GM12891 (cell line): ENCODE measurements at regions not wholly inside any gene's neighbourhood (a gene's known extent, or its start where the extent isn't known, plus 50 kb on each side); places are given as distances from the start of the nearest gene placed in this dataset.
"Not testable (repeated sequence)": the region's sequence is repeated elsewhere in the genome, so short reads cannot be mapped to it uniquely, and the experiment has no call there.

Experiments used
- DNase-seq: peaks from one replicate; pipeline ENCODE4 v3.0.0; 2011; ENCODE audit warnings: low spot score; ENCODE audit not compliant: insufficient read length
- FAIRE-seq: peaks from 2 replicates; lab custom pipeline; 2011; peaks lifted over from hg19 to GRCh38; lab: Jason Lieb, UNC
- PAX5 ChIP-seq: IDR thresholded peaks from 2 replicates; pipeline ENCODE4 v1.6.1; 2011; ENCODE audit warnings: low read length, moderate library complexity, mild to moderate bottlenecking; ENCODE audit not compliant: insufficient read depth, severe bottlenecking
- POLR2A ChIP-seq: IDR thresholded peaks from 2 replicates; pipeline ENCODE4 v1.6.1; 2011; ENCODE audit warnings: low read depth, low read length, control low read depth
- POLR2AphosphoS5 ChIP-seq: IDR thresholded peaks from 2 replicates; pipeline ENCODE4 v1.6.1; 2011; ENCODE audit warnings: low read depth, low read length, control low read depth
- POU2F2 ChIP-seq: IDR thresholded peaks from 2 replicates; pipeline ENCODE4 v1.6.1; 2011; ENCODE audit warnings: low read depth, mild to moderate bottlenecking, control low read depth, low read length, moderate library complexity
- SPI1 ChIP-seq: IDR thresholded peaks from 2 replicates; pipeline ENCODE4 v1.6.1; 2011; ENCODE audit warnings: low read depth, low read length, control low read depth
- TAF1 ChIP-seq: IDR thresholded peaks from 2 replicates; pipeline ENCODE4 v1.6.1; 2011; ENCODE audit warnings: low read depth, low read length, control low read depth

- FAIRE-seq (no peak), DNase-seq (no peak)
- TF ChIP-seq TAF1, result no peak
- no peak for TF ChIP-seq POLR2A
- no peak for TF ChIP-seq POLR2AphosphoS5
- no peak for TF ChIP-seq PAX5
- TF ChIP-seq POU2F2, result no peak
- no peak for TF ChIP-seq SPI1
Measured at GRCh38 chr4:103845075-103845474, 125.3 kb upstream of the TACR3 start.

GRCh38 chr4:103842637-103843239 lies 123.0 kb upstream of the TACR3 start:
- TF ChIP-seq POU2F2, result no peak
- TF ChIP-seq SPI1, result no peak
- no peak for TF ChIP-seq TAF1
- no peak for TF ChIP-seq POLR2AphosphoS5
- no peak for TF ChIP-seq POLR2A
- no peak for TF ChIP-seq PAX5
- DNase-seq (no peak), FAIRE-seq (no peak)

- FAIRE-seq (no peak), DNase-seq (no peak)
- TF ChIP-seq POLR2AphosphoS5 (no peak), SPI1 (no peak), PAX5 (no peak), TAF1 (no peak), POLR2A (no peak), POU2F2 (no peak)
Measured at GRCh38 chr4:103842076-103842475, 122.3 kb upstream of the TACR3 start.

GRCh38 chr4:103810308-103810707 lies 90.5 kb upstream of the TACR3 start:
- DNase-seq, FAIRE-seq: not testable (repeated sequence)

GRCh38 chr4:103802766-103803165 lies 83.0 kb upstream of the TACR3 start:
- FAIRE-seq (no peak), DNase-seq (no peak)
- TF ChIP-seq POU2F2 (no peak), POLR2A (no peak), PAX5 (no peak), SPI1 (no peak), TAF1 (no peak), POLR2AphosphoS5 (no peak)

GRCh38 chr4:103787057-103787456 lies 67.3 kb upstream of the TACR3 start:
- FAIRE-seq, result no peak
- TF ChIP-seq POLR2AphosphoS5 (no peak), POLR2A (no peak), TAF1 (no peak), SPI1 (no peak), PAX5 (no peak), POU2F2 (no peak)
- no peak for DNase-seq

GRCh38 chr4:103786593-103786992 lies 66.8 kb upstream of the TACR3 start:
- no peak for DNase-seq
- TF ChIP-seq POU2F2 (no peak), POLR2A (no peak), POLR2AphosphoS5 (no peak), TAF1 (no peak), PAX5 (no peak), SPI1 (no peak)
- FAIRE-seq, result no peak

- TF ChIP-seq SPI1, result no peak
- no peak for TF ChIP-seq POU2F2
- no peak for TF ChIP-seq POLR2A
- DNase-seq, result peak; percentile 1
- peak; percentile 84 for FAIRE-seq
Measured at GRCh38 chr4:103786014-103786413, 66.2 kb upstream of the TACR3 start.

GRCh38 chr4:103778221-103778620 lies 58.4 kb upstream of the TACR3 start:
- TF ChIP-seq TAF1 (no peak), POU2F2 (no peak), POLR2A (no peak), PAX5 (no peak), POLR2AphosphoS5 (no peak), SPI1 (no peak)
- no peak for DNase-seq
- FAIRE-seq, result no peak

- DNase-seq, result no peak
- no peak for FAIRE-seq
- TF ChIP-seq TAF1, result no peak
- no peak for TF ChIP-seq POLR2A
- no peak for TF ChIP-seq POU2F2
- TF ChIP-seq PAX5, result no peak
- TF ChIP-seq POLR2AphosphoS5, result no peak
- no peak for TF ChIP-seq SPI1
Measured at GRCh38 chr4:103774326-103774825, 54.6 kb upstream of the TACR3 start.

- TF ChIP-seq POLR2A (no peak), TAF1 (no peak)
- FAIRE-seq (no peak), DNase-seq (no peak)
Measured at GRCh38 chr4:103773691-103774231, 54.0 kb upstream of the TACR3 start.
